GM12878 (cell line): ENCODE measurements at regions not wholly inside any gene's neighbourhood (a gene's known extent, or its start where the extent isn't known, plus 50 kb on each side); places are given as distances from the start of the nearest gene placed in this dataset.

ENCODE experiments used
- ATAC-seq: fragments of 200-7000 bp; cut with Tn5 transposase; 3 replicates; pipeline ENCODE4 v1.9.1; 2020; ENCODE audit warnings: mild to moderate bottlenecking, moderate library complexity
- BruUV-seq: library from RNA; stranded (reverse); fragments of 400-500 nt; replicated peaks from 2 replicates; lab custom pipeline; 2021; lab: Mats Ljungman, UMichigan
- CTCF ChIA-PET: fragments of 300-600 bp; sonication (Branson Sonifier 250); formaldehyde crosslinking; extraction: SDS; loops from one replicate; lab custom pipeline; 2021; ENCODE audit warnings: inconsistent platforms; lab: Yijun Ruan, JAX
- POLR2A ChIA-PET: fragments of 350-600 bp; formaldehyde crosslinking; extraction: SDS; loops from one replicate; lab custom pipeline; 2021; ENCODE audit warnings: inconsistent platforms; lab: Charles Lee
- RAD21 ChIA-PET: fragments of 300-600 bp; sonication (Branson Sonifier 250); formaldehyde crosslinking; loops from one replicate; lab custom pipeline; 2023; ENCODE audit warnings: antibody characterized with exemption; ENCODE audit not compliant: unreplicated experiment; lab: Charles Lee
- SMC1A ChIA-PET: fragments of 300-600 bp; sonication (Branson Sonifier 250); formaldehyde crosslinking; loops from one replicate; lab custom pipeline; 2023; ENCODE audit not compliant: unreplicated experiment, uncharacterized antibody; lab: Charles Lee
- DNase-seq: peaks from one replicate; pipeline ENCODE4 v3.0.0-alpha.2; 2011; ENCODE audit warnings: low read depth, low spot score
- FAIRE-seq: peaks from 3 replicates; lab custom pipeline; 2011; peaks lifted over from hg19 to GRCh38; lab: Jason Lieb, UNC
- H2AFZ ChIP-seq: 2 replicates; pipeline ENCODE4 v1.6.0; 2011; ENCODE audit warnings: low read depth, low read length, control low read depth; ENCODE audit not compliant: control insufficient read depth
- H3K27ac ChIP-seq: 2 replicates; pipeline ENCODE4 v1.5.1; 2011; ENCODE audit warnings: control low read depth; ENCODE audit not compliant: control insufficient read depth, insufficient read depth
- H3K27me3 ChIP-seq, 2 experiments: replicated peaks in 1 of 2; 2 replicates each; pipeline versions ENCODE4 v1.6.0 to v1.6.1; 2011; ENCODE audit warnings: low read length in 1 of 2; ENCODE audit not compliant: control insufficient read depth in 2 of 2, insufficient read depth in 2 of 2
- H3K36me3 ChIP-seq, 2 experiments: 2 replicates each; pipeline ENCODE4 v1.5.1; 2011; ENCODE audit warnings: low read length in 1 of 2; ENCODE audit not compliant: control insufficient read depth in 2 of 2, insufficient read depth in 2 of 2
- H3K4me1 ChIP-seq: 2 replicates; pipeline ENCODE4 v1.6.1; 2011; ENCODE audit warnings: mild to moderate bottlenecking, low read length, moderate library complexity, mixed read lengths; ENCODE audit not compliant: control insufficient read depth, insufficient read depth
- H3K4me2 ChIP-seq: 2 replicates; pipeline ENCODE4 v1.6.0; 2011; ENCODE audit warnings: control low read depth; ENCODE audit not compliant: control insufficient read depth, insufficient read depth
- H3K4me3 ChIP-seq: fragments of 200-600 bp; sonication (generic); 2 replicates; pipeline ENCODE4 v1.5.1; 2016
- H3K79me2 ChIP-seq: 2 replicates; pipeline ENCODE4 v1.6.0; 2011; ENCODE audit warnings: low read length; ENCODE audit not compliant: control insufficient read depth, insufficient read depth
- H3K9ac ChIP-seq: 2 replicates; pipeline ENCODE4 v1.8.0; 2011; ENCODE audit warnings: low read length, control low read depth, mixed read lengths; ENCODE audit not compliant: control insufficient read depth, insufficient read depth
- H3K9me3 ChIP-seq: replicated peaks from 3 replicates; pipeline ENCODE4 v1.5.1; 2011; ENCODE audit warnings: mild to moderate bottlenecking, low read length; ENCODE audit not compliant: control insufficient read depth, insufficient read depth
- H4K20me1 ChIP-seq: 2 replicates; pipeline ENCODE4 v1.6.0; 2011; ENCODE audit not compliant: control insufficient read depth, insufficient read depth
- BCLAF1 ChIP-seq: fragments of 450-650 bp; IDR thresholded peaks from 2 replicates; pipeline ENCODE4 v1.6.1; 2017; ENCODE audit warnings: antibody characterized with exemption, mild to moderate bottlenecking, moderate library complexity
- CBFB ChIP-seq: IDR thresholded peaks from 2 replicates; pipeline ENCODE4 v1.6.1; 2016; ENCODE audit warnings: antibody characterized with exemption, low read depth
- E2F4 ChIP-seq: IDR thresholded peaks from 2 replicates; pipeline ENCODE4 v1.6.1; 2012; ENCODE audit warnings: low read depth, low read length, improper control_type of control experiment
- FOS ChIP-seq: IDR thresholded peaks from 3 replicates; pipeline ENCODE4 v1.6.1; 2011; ENCODE audit warnings: borderline replicate concordance; ENCODE audit not compliant: insufficient read length; ENCODE audit errors: extremely low read depth
- HSF1 ChIP-seq: fragments of 150-350 bp; IDR thresholded peaks from 2 replicates; pipeline ENCODE4 v1.6.1; 2014; ENCODE audit warnings: mild to moderate bottlenecking, low read depth, low read length
- KDM1A ChIP-seq: fragments of 200-600 bp; sonication (generic); IDR thresholded peaks from 2 replicates; pipeline ENCODE4 v1.6.1; 2016; ENCODE audit warnings: borderline replicate concordance
- NFXL1 ChIP-seq: fragments of 450-650 bp; IDR thresholded peaks from 2 replicates; pipeline ENCODE4 v1.6.1; 2017; ENCODE audit warnings: antibody characterized with exemption, mild to moderate bottlenecking, borderline replicate concordance
- NR2C2 ChIP-seq: IDR thresholded peaks from 2 replicates; pipeline ENCODE4 v1.6.1; 2011; ENCODE audit warnings: borderline replicate concordance, low read depth; ENCODE audit not compliant: control insufficient read depth, insufficient read length
- POLR2AphosphoS5 ChIP-seq: IDR thresholded peaks from 2 replicates; pipeline ENCODE4 v1.6.1; 2011; ENCODE audit warnings: mild to moderate bottlenecking, low read length, inconsistent platforms
- RAD21 ChIP-seq: IDR thresholded peaks from 2 replicates; pipeline ENCODE4 v1.6.1; 2011; ENCODE audit warnings: mild to moderate bottlenecking, low read depth, low read length, moderate library complexity; ENCODE audit not compliant: insufficient read depth
- SMAD1 ChIP-seq: fragments of 450-650 bp; IDR thresholded peaks from 2 replicates; pipeline ENCODE4 v1.6.1; 2018; ENCODE audit warnings: mild to moderate bottlenecking, low read depth; ENCODE audit not compliant: partially characterized antibody
- SREBF1 ChIP-seq: IDR thresholded peaks from 2 replicates; pipeline ENCODE4 v1.6.1; 2012; ENCODE audit warnings: mild to moderate bottlenecking, low read length
- WRNIP1 ChIP-seq: IDR thresholded peaks from 2 replicates; pipeline ENCODE4 v1.6.1; 2011; ENCODE audit warnings: low read depth, low read length, improper control_type of control experiment, borderline replicate concordance
- ZBTB33 ChIP-seq: fragments of 450-650 bp; IDR thresholded peaks from 2 replicates; pipeline ENCODE4 v1.6.1; 2017; ENCODE audit warnings: mild to moderate bottlenecking
- ZNF217 ChIP-seq: fragments of 450-650 bp; IDR thresholded peaks from 2 replicates; pipeline ENCODE4 v1.6.1; 2017; ENCODE audit warnings: antibody characterized with exemption, mild to moderate bottlenecking
- ZSCAN29 ChIP-seq: fragments of 450-650 bp; IDR thresholded peaks from 2 replicates; pipeline ENCODE4 v1.6.1; 2017; ENCODE audit warnings: mild to moderate bottlenecking, moderate library complexity
- ZZZ3 ChIP-seq: IDR thresholded peaks from 2 replicates; pipeline ENCODE4 v1.6.1; 2011; ENCODE audit warnings: low read depth; ENCODE audit not compliant: control insufficient read depth, insufficient read length
- whole genome bisulfite sequencing: methylation state at CpG from one replicate; pipeline ENCODE4 v1.1.6; 2016; ENCODE audit warnings: low lambda C conversion rate; ENCODE audit not compliant: insufficient replicate concordance, insufficient coverage; ENCODE audit errors: missing lambda C conversion rate; 5-methylcytosine and 5-hydroxymethylcytosine counted together
- in situ Hi-C: fragments of 300-500 bp; cut with MboI; formaldehyde crosslinking; loops from 9 replicates; pipeline ENCODE4 v1.14.3; 2018; ENCODE audit warnings: mixed read lengths
- intact Hi-C: fragments of 100-400 bp; cut with micrococcal nuclease; formaldehyde crosslinking; loops from one replicate; pipeline ENCODE4 v1.14.2; 2022; ENCODE audit not compliant: unreplicated experiment

GRCh38 chr5:39648085-39648847, 223.5 kb upstream of the DAB2 start:
- ATAC-seq, result no peak
- no peak overlapping the region for H3K27ac ChIP-seq
- ChIA-PET CTCF (interaction anchor here (1.0 kb wide), 1 partner anchor 13 kb away, joined by 3 read pairs; no protein-coding TSS in a partner anchor), SMC1A (interaction anchor here (0.8 kb wide), 1 partner anchor 9 kb away, joined by 4 read pairs; no protein-coding TSS in a partner anchor), RAD21 (no interaction called here)
- no peak overlapping the region for H3K9ac ChIP-seq
- intact Hi-C loops (no loop called here), in situ Hi-C loops (no loop called here)
- H2AFZ ChIP-seq, result no peak overlapping the region
- H3K4me1 ChIP-seq, result no peaks in the 10 kb centered on the region
- H3K4me2 ChIP-seq, result no peak overlapping the region
- DNase-seq, result no peak
- no peak for TF ChIP-seq NR2C2
- no peak for TF ChIP-seq NFXL1
- TF ChIP-seq RAD21, result no peak
- TF ChIP-seq CBFB, result no peak
- TF ChIP-seq SMAD1, result no peak
- no peak for TF ChIP-seq BCLAF1
- TF ChIP-seq ZNF217, result no peak
- no peak for TF ChIP-seq HSF1
- TF ChIP-seq ZBTB33, result no peak
- TF ChIP-seq WRNIP1, result no peak
- no peak for TF ChIP-seq POLR2AphosphoS5
- TF ChIP-seq E2F4, result no peak
- TF ChIP-seq ZZZ3, result no peak
- no peak for TF ChIP-seq FOS
- TF ChIP-seq ZSCAN29, result no peak
- no peak for TF ChIP-seq KDM1A
- no peak for TF ChIP-seq SREBF1
- TF ChIP-seq, all 136 proteins: peak for 0
- POLR2A ChIA-PET, result no interaction called here
- Histone ChIP-seq H3K36me3 (no peaks in the 10 kb centered on the region), H4K20me1 (no peaks in the 10 kb centered on the region), H3K4me3 (no peak overlapping the region), H3K9me3 (no peaks in the 10 kb centered on the region), H3K79me2 (no peaks in the 10 kb centered on the region), H3K27me3 (no peaks in the 10 kb centered on the region)
- no TSS peak for BruUV-seq
- FAIRE-seq, result no peak
- WGBS, result 27% methylated on average over 3 of the region's 3 CpGs
